ENCODE measurements at regions not wholly inside any gene's neighbourhood (a gene's known extent, or its start where the extent isn't known, plus 50 kb on each side); places are given as distances from the start of the nearest gene placed in this dataset.
A peak's percentile ranks its signal among the peaks of the same experiment; 100 is the strongest.

GRCh38 chr3:137105277-137105977 is 147.6 kb downstream of the IL20RB start:
- Mint-ChIP-seq H3K27ac (no peak overlapping the region), H3K36me3 (ENCODE audit: low read depth) (no peaks in the 10 kb centered on the region), H3K4me3 (no peak overlapping the region), H3K9me3 (no peaks in the 10 kb centered on the region), H3K4me1 (peaks cover 5% of the 10 kb centered on the region), H3K27me3 (ENCODE audit: low read depth) (peaks cover 18% of the 10 kb centered on the region)
- TF ChIP-seq CTCF (IDR thresholded peaks at IDR 0.05; ENCODE audit: unreplicated experiment in 3 of 3), result peak; percentile 68 to 78 (median 72)

GRCh38 chr3:137106612-137107240 is 148.9 kb downstream of the IL20RB start:
- Mint-ChIP-seq H3K4me3 (no peak overlapping the region), H3K27me3 (ENCODE audit: low read depth) (peaks cover 13% of the 10 kb centered on the region), H3K4me1 (peaks cover 5% of the 10 kb centered on the region), H3K27ac (peak overlapping the region in 1 of 3 experiments; percentile 0), H3K36me3 (ENCODE audit: low read depth) (no peaks in the 10 kb centered on the region), H3K9me3 (no peaks in the 10 kb centered on the region)
- TF ChIP-seq CTCF (IDR thresholded peaks at IDR 0.05; ENCODE audit: unreplicated experiment in 3 of 3), result no peak

GRCh38 chr3:137108699-137109440 is 151.1 kb downstream of the IL20RB start:
- TF ChIP-seq CTCF (IDR thresholded peaks at IDR 0.05; ENCODE audit: unreplicated experiment in 3 of 3), result no peak

GRCh38 chr3:137110392-137110996 is 152.7 kb downstream of the IL20RB start:
- no peaks in the 10 kb centered on the region for H3K9me3 Mint-ChIP-seq
- H3K4me3 Mint-ChIP-seq, result no peak overlapping the region
- TF ChIP-seq CTCF (IDR thresholded peaks at IDR 0.05; ENCODE audit: unreplicated experiment in 3 of 3), result peak; percentile 81 to 90 (median 89)
- H3K36me3 Mint-ChIP-seq (ENCODE audit: low read depth), result no peaks in the 10 kb centered on the region
- H3K27ac Mint-ChIP-seq, result no peak overlapping the region
- peaks cover 5% of the 10 kb centered on the region for H3K4me1 Mint-ChIP-seq
- peaks cover 10% of the 10 kb centered on the region for H3K27me3 Mint-ChIP-seq (ENCODE audit: low read depth)

More at GRCh38 chr3:137108699-137109440, 151.1 kb downstream of the IL20RB start:
- Mint-ChIP-seq H3K9me3 (no peaks in the 10 kb centered on the region), H3K4me3 (no peak overlapping the region), H3K36me3 (ENCODE audit: low read depth) (no peaks in the 10 kb centered on the region), H3K4me1 (peaks cover 5% of the 10 kb centered on the region), H3K27ac (no peak overlapping the region), H3K27me3 (ENCODE audit: low read depth) (peaks cover 10% of the 10 kb centered on the region)

GRCh38 chr3:137111497-137111896 is 153.7 kb downstream of the IL20RB start:
- Mint-ChIP-seq H3K4me3 (no peak overlapping the region), H3K4me1 (peaks cover 5% of the 10 kb centered on the region), H3K27me3 (ENCODE audit: low read depth) (peaks cover 9% of the 10 kb centered on the region), H3K27ac (no peak overlapping the region), H3K36me3 (ENCODE audit: low read depth) (no peaks in the 10 kb centered on the region), H3K9me3 (no peaks in the 10 kb centered on the region)
- TF ChIP-seq CTCF (IDR thresholded peaks at IDR 0.05; ENCODE audit: unreplicated experiment in 3 of 3), result no peak
